IMR-90 (cell line): ENCODE measurements at regions not wholly inside any gene's neighbourhood (a gene's known extent, or its start where the extent isn't known, plus 50 kb on each side); places are given as distances from the start of the nearest gene placed in this dataset.

Experiments
- ATAC-seq: fragments of 200-7000 bp; cut with Tn5 transposase; 2 replicates; pipeline ENCODE4 v1.9.1; 2020; ENCODE audit warnings: low read depth, mild to moderate bottlenecking, moderate library complexity
- BruUV-seq: library from RNA; stranded (reverse); fragments of 400-500 nt; replicated peaks from 2 replicates; lab custom pipeline; 2021; lab: Mats Ljungman, UMichigan
- CTCF ChIA-PET: fragments of 300-600 bp; formaldehyde crosslinking; extraction: SDS; loops from one replicate; lab custom pipeline; 2021; ENCODE audit warnings: antibody characterized with exemption; lab: Yijun Ruan, JAX
- POLR2A ChIA-PET: fragments of 300-600 bp; sonication (Branson Sonifier 250); formaldehyde crosslinking; loops from one replicate; lab custom pipeline; 2022; ENCODE audit warnings: antibody characterized with exemption; ENCODE audit not compliant: unreplicated experiment; lab: Charles Lee
- DNase-seq: peaks from one replicate; pipeline ENCODE4 v3.0.0; 2013
- H2AFZ ChIP-seq: replicated peaks from 2 replicates; pipeline ENCODE3; 2013; ENCODE audit warnings: low read length, mild to moderate bottlenecking; ENCODE audit not compliant: poor library complexity
- H2AK5ac ChIP-seq: 2 replicates; pipeline ENCODE4 v1.6.1; 2013; ENCODE audit warnings: low read depth, low read length, inconsistent platforms
- H2AK9ac ChIP-seq: replicated peaks from 2 replicates; pipeline ENCODE3; 2013; ENCODE audit warnings: mild to moderate bottlenecking, low read depth, low read length, moderate library complexity; ENCODE audit not compliant: poor library complexity
- H2BK120ac ChIP-seq: 2 replicates; pipeline ENCODE4 v1.6.1; 2013; ENCODE audit warnings: low read depth, low read length, inconsistent platforms
- H2BK15ac ChIP-seq: 3 replicates; pipeline ENCODE4 v1.6.1; 2013; ENCODE audit warnings: low read depth, low read length, inconsistent platforms
- H2BK20ac ChIP-seq: 2 replicates; pipeline ENCODE4 v1.6.1; 2013; ENCODE audit warnings: low read depth, mild to moderate bottlenecking, inconsistent platforms, low read length, moderate library complexity
- H2BK5ac ChIP-seq: 2 replicates; pipeline ENCODE4 v1.6.1; 2013; ENCODE audit warnings: mild to moderate bottlenecking, low read depth, low read length, inconsistent platforms; ENCODE audit not compliant: poor library complexity, severe bottlenecking
- H3K14ac ChIP-seq: replicated peaks from 2 replicates; pipeline ENCODE4 v1.6.1; 2013; ENCODE audit warnings: low read depth, low read length, inconsistent platforms
- H3K18ac ChIP-seq: 2 replicates; pipeline ENCODE4 v1.6.1; 2013; ENCODE audit warnings: low read depth, low read length, control low read depth
- H3K23ac ChIP-seq: 2 replicates; pipeline ENCODE4 v1.6.1; 2013; ENCODE audit warnings: low read depth, low read length, inconsistent platforms
- H3K27ac ChIP-seq: 2 replicates; pipeline ENCODE4 v1.5.1; 2013; ENCODE audit warnings: mild to moderate bottlenecking, control low read depth, low read length; ENCODE audit not compliant: insufficient read depth
- H3K27me3 ChIP-seq: 2 replicates; pipeline ENCODE4 v1.6.1; 2013; ENCODE audit warnings: low read length; ENCODE audit not compliant: control insufficient read depth, insufficient read depth
- H3K36me3 ChIP-seq: 2 replicates; pipeline ENCODE4 v1.6.1; 2013; ENCODE audit warnings: low read length, mixed read lengths; ENCODE audit not compliant: control insufficient read depth, insufficient read depth
- H3K4ac ChIP-seq: 2 replicates; pipeline ENCODE4 v1.6.1; 2013; ENCODE audit warnings: low read depth, low read length, inconsistent platforms
- H3K4me1 ChIP-seq: 2 replicates; pipeline ENCODE4 v1.6.1; 2013; ENCODE audit warnings: low read length, mixed read lengths; ENCODE audit not compliant: control insufficient read depth, insufficient read depth
- H3K4me2 ChIP-seq: 2 replicates; pipeline ENCODE4 v1.6.1; 2013; ENCODE audit warnings: low read depth, mild to moderate bottlenecking, control low read depth, low read length, moderate library complexity
- H3K4me3 ChIP-seq: 2 replicates; pipeline ENCODE4 v1.5.1; 2013; ENCODE audit warnings: low read depth, mild to moderate bottlenecking, control low read depth, low read length, moderate library complexity; ENCODE audit not compliant: insufficient read depth
- H3K56ac ChIP-seq: 2 replicates; pipeline ENCODE4 v1.6.1; 2013; ENCODE audit warnings: low read length, inconsistent platforms; ENCODE audit not compliant: insufficient read depth; ENCODE audit errors: extremely low read depth
- H3K79me1 ChIP-seq, 2 experiments: 2 replicates each; pipeline ENCODE4 v1.6.1; 2013; ENCODE audit warnings: low read length in 2 of 2, inconsistent platforms in 1 of 2, low read depth in 1 of 2
- H3K9ac ChIP-seq: 2 replicates; pipeline ENCODE4 v1.6.1; 2013; ENCODE audit warnings: low read depth, low read length, control low read depth
- H3K9me1 ChIP-seq: 2 replicates; pipeline ENCODE4 v1.6.1; 2013; ENCODE audit warnings: low read length, inconsistent platforms; ENCODE audit not compliant: insufficient read depth
- H3K9me3 ChIP-seq: 2 replicates; pipeline ENCODE4 v1.6.1; 2013; ENCODE audit warnings: low read length; ENCODE audit not compliant: control insufficient read depth, insufficient read depth
- H4K20me1 ChIP-seq: 2 replicates; pipeline ENCODE4 v1.6.1; 2013; ENCODE audit warnings: low read length, inconsistent platforms; ENCODE audit not compliant: insufficient read depth
- H4K5ac ChIP-seq: 2 replicates; pipeline ENCODE4 v1.6.1; 2013; ENCODE audit warnings: mild to moderate bottlenecking, low read depth, low read length, control low read depth
- H4K8ac ChIP-seq, 2 experiments: 2 replicates each; pipeline ENCODE4 v1.6.1; 2013; ENCODE audit warnings: low read depth in 2 of 2, low read length in 2 of 2, control low read depth in 1 of 2, inconsistent platforms in 1 of 2
- H4K91ac ChIP-seq: 2 replicates; pipeline ENCODE4 v1.6.1; 2013; ENCODE audit warnings: low read depth, low read length, inconsistent platforms; ENCODE audit not compliant: insufficient read depth
- FOS ChIP-seq: fragments of 150-350 bp; IDR thresholded peaks from 2 replicates; pipeline ENCODE4 v1.6.1; 2016; ENCODE audit warnings: low read depth, low read length
- POLR2A ChIP-seq: IDR thresholded peaks from 2 replicates; pipeline ENCODE4 v1.6.1; 2012; ENCODE audit warnings: mild to moderate bottlenecking, low read depth, low read length
- WGBS, 2 experiments: methylation state at CpG; one replicate each; pipeline versions ENCODE4 v1.1.5 to v1.1.7; 2013; ENCODE audit warnings: missing lambda C conversion rate in 2 of 2; ENCODE audit not compliant: insufficient read length in 1 of 2; ENCODE audit errors: extremely low coverage in 2 of 2; 5-methylcytosine and 5-hydroxymethylcytosine counted together
- dilution Hi-C: fragments of 300-500 bp; cut with HindIII; formaldehyde crosslinking; loops from one replicate; pipeline ENCODE4 v1.14.3; 2018; ENCODE audit warnings: low sequenced_read_pairs; ENCODE audit not compliant: unreplicated experiment
- in situ Hi-C: fragments of 300-500 bp; cut with MboI; formaldehyde crosslinking; loops from 3 replicates; pipeline ENCODE4 v1.14.3; 2019; ENCODE audit warnings: low sequenced_read_pairs, inconsistent platforms, mixed read lengths
- intact Hi-C: fragments of 100-400 bp; cut with micrococcal nuclease; formaldehyde crosslinking; loops from 2 replicates; pipeline ENCODE4 v1.10.0; 2022
- TF ChIP-seq, protein P1 (sequence below): fragments of 150-350 bp; IDR thresholded peaks from 2 replicates; pipeline ENCODE4 v1.6.1; 2016; ENCODE audit warnings: low read depth, mild to moderate bottlenecking, low read length, moderate library complexity, borderline replicate concordance

DNA sequence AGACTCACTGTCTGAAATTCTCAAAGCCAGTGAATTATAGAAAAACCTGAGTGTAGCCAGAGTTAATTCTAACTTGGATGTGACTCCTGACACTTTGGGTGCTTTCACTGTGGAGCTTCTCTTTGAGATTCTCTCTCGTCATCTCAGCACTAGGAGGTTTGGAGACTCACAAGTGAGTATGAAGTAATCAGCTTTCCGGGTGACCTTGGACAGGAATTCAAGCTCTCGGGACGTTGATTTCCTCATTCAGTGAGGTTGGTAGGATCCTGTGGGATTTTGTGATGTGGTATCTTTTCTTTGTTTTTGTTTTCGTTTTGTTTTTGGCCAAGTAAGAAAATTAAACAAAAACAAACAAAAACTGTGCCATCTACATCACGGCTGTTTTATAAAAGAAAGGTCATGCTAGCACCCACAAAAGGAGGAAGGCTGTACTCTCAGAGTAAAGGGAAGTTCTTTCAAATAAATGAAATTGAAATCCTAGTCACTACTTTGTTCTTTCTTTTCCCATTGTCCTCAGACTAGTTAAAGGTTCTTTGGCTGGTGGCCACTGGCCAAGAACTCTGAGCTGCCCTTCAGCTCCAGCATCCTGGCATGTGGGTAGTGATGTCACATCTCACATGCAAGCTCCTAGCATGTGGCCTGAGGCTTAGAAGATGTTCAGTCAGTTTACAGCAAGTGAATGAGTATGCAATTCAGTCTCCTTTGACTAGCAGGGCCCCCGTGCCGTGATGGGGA, 263.3 kb upstream of the TPM1 start:
- ATAC-seq: no peak

More for the DNA sequence above, 263.3 kb upstream of the TPM1 start:
- in situ Hi-C loops: no loop called here
- H4K20me1 ChIP-seq: no peaks in the 10 kb centered on the region
- no CpG with 5 or more reads among the region's 8 CpGs for WGBS, 2 experiments
- peak overlapping the region; percentile 47; the same call in 1 of the 2 replicates for H2AK5ac ChIP-seq
- no peak overlapping the region for H3K9ac ChIP-seq
- H3K9me3 ChIP-seq: no peaks in the 10 kb centered on the region
- H3K36me3 ChIP-seq: peaks cover 4% of the 10 kb centered on the region; the same call in 1 of the 2 replicates
- H3K23ac ChIP-seq: no peak overlapping the region
- no peak overlapping the region for H2BK20ac ChIP-seq
- H2BK5ac ChIP-seq: no peak overlapping the region
- H3K4me1 ChIP-seq: peaks cover 18% of the 10 kb centered on the region
- no peak overlapping the region for H2AFZ ChIP-seq
- POLR2A ChIA-PET: interaction anchor here (0.6 kb wide), 1 partner anchor 117 kb away, joined by 3 read pairs; no protein-coding TSS in a partner anchor
- dilution Hi-C loops: no loop called here
- no peak overlapping the region for H3K4me2 ChIP-seq
- CTCF ChIA-PET: interaction anchor here (0.6 kb wide), 2 partner anchors 330 to 762 kb away, joined by 3 to 4 read pairs; no protein-coding TSS in a partner anchor
- no peak overlapping the region for H3K4me3 ChIP-seq
- no TSS peak for BruUV-seq
- 0 out of 2 replicates have a peak overlapping the region, but pooled peaks have one; percentile 4 for H3K4ac ChIP-seq
- H2BK15ac ChIP-seq: no peak overlapping the region
- no peak overlapping the region for H3K18ac ChIP-seq
- peak; percentile 78 for DNase-seq
- no peak overlapping the region for H4K91ac ChIP-seq
- H4K8ac ChIP-seq: no peak overlapping the region
- intact Hi-C loops: no loop called here
- no peak overlapping the region for H3K27ac ChIP-seq
- H4K5ac ChIP-seq: no peak overlapping the region
- no peak overlapping the region for H3K14ac ChIP-seq
- H3K9me1 ChIP-seq: peaks cover 13% of the 10 kb centered on the region
- no peak overlapping the region for H3K56ac ChIP-seq
- H3K79me1 ChIP-seq: peaks cover 0 to 14% of the 10 kb centered on the region in 2 experiments; a peak in 2 of 4 replicates
- no peak overlapping the region for H2BK120ac ChIP-seq
- TF ChIP-seq POLR2A (no peak), FOS (no peak)
- TF ChIP-seq, protein P1, sequence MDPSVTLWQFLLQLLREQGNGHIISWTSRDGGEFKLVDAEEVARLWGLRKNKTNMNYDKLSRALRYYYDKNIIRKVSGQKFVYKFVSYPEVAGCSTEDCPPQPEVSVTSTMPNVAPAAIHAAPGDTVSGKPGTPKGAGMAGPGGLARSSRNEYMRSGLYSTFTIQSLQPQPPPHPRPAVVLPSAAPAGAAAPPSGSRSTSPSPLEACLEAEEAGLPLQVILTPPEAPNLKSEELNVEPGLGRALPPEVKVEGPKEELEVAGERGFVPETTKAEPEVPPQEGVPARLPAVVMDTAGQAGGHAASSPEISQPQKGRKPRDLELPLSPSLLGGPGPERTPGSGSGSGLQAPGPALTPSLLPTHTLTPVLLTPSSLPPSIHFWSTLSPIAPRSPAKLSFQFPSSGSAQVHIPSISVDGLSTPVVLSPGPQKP: no peak
- no peaks in the 10 kb centered on the region for H3K27me3 ChIP-seq
- H2AK9ac ChIP-seq: no peak overlapping the region
